HUDEP-2 (cell line): ENCODE measurements at regions not wholly inside any gene's neighbourhood (a gene's known extent, or its start where the extent isn't known, plus 50 kb on each side); places are given as distances from the start of the nearest gene placed in this dataset.

Experiments
- DNase-seq, 76 experiments: peaks; one replicate each; lab custom pipeline; 2025; ENCODE audit not compliant: unreplicated experiment in 76 of 76; lab: John Stamatoyannopoulos, UW

DNA sequence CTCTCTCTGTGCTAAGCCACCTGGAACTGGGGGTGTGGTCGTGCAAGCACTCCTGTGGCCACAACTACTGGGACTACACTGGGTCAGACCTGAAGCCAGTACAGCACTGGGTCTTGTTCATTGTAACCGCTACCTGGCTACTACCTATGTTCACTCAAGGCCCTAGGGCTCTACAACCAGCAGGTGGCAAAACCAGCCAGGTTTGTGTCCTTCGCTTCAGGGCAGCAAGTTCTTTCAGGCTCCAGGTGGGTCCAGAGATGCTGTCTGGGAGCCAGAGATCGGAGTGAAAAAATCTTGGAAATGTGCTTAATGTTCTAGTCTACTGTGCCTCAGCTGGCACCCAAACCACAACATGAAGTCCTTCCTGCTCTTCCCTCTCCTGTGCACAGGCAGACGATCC is 171.6 kb upstream of the SORCS1 start:
- DNase-seq: no peak

DNA sequence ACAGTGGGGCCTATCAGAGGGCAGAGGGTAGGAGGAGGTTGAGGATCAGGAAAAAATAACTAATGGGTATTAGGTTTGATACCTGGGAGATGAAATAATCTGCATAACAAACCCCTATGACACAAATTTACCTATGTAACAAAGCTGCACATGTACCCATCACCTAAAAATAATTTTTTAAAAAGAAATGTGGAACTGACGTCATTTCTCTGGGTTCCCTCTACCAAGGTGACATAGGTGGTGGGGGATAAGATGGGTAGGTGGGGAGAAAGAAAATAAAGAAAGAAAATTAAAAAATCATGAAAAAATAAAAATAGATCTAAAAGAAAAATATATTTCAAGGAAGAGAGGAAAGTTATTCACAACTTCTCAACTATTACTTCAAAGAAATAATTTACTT is 153.1 kb upstream of the SORCS1 start:
- DNase-seq: no peak

DNA sequence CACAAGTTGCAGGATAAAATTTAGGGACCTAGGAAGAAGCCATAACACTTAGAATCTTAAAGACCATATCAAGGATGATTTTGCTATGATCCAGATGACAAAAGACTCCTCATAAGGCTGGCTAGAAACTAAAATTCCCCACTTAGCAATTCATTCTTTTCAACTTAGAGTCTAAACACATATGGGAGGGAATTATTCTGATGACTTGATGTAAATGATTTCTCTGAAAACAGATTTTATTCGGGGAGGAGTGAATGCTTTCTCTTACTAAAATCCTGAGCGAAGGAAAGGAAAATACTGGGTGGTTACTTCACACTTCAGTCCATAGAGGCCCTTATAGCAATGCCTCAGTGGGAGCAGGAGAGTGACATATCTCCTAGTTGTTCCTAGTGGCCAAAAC is 138.7 kb upstream of the SORCS1 start:
- no peak for DNase-seq

DNA sequence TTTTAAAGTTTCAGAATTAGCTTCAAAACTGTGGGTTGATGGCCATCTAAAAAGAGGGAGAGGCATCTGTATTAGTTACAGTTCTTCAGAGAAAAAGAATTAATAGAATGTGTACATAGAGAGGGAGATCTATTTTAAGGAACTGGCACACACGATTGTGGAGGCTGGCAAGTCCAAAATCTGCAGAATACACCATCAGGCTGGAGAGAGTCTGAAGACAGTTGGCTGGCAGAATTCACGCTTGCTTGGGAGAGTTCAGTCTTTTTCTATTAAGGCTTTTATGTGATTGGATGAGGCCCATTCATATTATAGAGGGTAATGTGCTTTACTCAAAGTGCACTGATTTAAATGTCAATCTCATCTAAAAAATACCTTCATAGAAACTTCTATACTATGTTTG is 135.1 kb upstream of the SORCS1 start:
- DNase-seq: no peak

DNA sequence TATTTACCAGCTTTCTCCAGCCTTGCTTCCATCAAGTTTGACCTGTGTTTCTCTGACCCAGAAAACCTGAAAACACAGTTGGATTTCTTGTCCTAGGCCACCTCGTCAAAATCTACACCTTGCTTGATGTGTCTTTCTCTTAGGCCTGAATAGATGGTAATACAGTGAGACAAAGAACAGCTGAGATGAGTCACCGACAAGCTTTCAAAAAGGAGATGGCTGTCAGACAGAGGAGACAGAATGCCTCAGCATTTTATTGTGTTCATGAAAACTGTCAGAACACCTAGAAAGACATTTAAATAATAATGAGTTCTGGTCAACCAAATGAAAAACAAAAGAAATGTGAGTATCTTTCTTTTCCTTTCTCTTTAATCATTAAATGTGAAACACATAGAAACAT is 119.7 kb upstream of the SORCS1 start:
- DNase-seq: no peak

DNA sequence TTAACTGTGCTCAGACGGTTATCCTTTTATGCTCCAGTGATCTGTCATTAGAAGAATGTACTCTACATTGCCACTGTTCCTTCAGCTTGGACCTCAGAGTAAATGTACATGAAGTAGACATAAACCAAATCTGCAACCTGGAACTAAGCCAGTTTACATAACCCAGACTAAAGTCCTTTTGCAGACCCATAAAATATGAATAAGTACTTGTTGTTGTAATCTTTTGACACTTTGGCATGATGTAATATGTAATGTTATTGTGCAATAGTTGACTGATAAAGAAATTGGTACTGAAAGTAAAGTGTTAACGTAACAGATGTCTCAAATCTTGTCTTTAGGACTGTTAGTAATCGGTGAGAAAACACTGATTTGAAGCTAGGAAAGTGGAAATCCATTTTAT is 115.8 kb upstream of the SORCS1 start:
- no peak for DNase-seq

DNA sequence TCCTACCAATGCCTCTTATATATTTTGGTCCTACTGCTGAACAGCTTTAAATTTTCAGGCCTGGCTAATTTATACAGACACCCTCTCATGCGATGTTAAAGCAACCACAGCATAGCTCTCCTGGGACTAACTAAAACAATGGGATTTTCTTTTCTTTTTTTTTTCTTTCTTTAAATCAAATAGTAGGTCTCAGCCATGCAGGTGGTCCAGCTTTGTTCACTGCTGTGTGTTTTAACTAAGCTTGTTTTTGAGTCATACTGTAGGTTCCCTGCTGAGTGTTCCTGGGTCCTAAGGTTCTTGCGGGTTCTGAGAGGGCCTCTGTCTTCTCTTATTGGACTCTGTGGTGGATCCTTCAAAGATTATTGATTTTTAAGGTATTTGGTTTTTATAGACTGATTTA is 113.1 kb upstream of the SORCS1 start:
- DNase-seq: no peak

DNA sequence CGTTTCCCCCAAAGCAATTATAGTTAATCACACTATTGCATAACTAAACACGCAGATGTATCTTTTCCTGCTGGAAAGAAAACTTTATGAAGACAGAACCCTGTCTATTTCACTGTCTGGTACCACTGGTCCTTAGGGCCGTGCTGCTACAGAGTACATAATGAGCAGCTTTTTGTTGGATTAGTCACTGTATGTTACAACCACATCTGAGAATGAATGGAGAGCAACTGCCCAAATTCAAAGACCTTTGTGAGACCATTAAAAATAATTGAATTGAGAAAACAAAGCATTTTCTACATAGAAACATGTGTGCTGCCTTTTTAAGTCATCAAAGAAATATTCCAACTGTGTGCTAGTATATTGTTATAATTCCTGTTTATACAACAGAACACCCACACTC is 111.3 kb upstream of the SORCS1 start:
- DNase-seq: no peak

DNA sequence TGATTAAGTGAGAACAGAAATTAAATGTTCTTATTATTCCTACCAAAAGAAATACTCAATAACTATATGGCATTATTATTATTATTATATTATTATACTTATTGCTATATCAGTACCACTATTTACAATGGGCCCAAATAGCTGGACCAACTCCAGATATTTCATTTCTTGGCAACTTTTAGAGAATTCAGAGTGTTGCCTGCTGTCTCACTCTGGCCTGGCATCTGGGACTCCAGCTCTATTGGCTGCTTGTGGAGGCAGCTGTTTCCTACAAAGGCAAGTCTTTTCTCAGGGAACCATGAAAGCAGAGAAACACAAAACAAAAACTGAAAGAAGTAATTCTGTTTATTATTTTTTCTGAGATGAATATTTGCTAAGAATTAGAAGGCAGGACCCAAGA is 105.1 kb upstream of the SORCS1 start:
- no peak for DNase-seq

DNA sequence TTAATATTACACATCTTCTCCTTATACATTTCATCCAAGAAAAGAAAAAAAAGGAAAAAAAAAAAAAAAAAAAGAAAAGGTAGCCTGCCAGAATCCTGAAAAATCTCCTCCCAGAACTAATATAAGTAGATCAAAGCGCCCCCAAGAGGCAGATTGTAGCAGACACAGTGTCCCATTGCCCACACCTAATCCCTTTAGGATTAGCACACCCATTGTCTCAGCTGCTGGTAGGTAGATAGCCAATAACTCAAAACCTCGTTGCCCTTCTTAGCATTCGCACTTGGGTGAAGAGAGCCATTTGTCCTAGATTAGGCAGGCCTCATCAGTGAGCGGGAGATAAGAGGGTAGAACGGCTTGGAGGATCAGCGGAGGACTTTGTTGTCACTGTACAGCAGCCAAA is 100.2 kb upstream of the SORCS1 start:
- no peak for DNase-seq

DNA sequence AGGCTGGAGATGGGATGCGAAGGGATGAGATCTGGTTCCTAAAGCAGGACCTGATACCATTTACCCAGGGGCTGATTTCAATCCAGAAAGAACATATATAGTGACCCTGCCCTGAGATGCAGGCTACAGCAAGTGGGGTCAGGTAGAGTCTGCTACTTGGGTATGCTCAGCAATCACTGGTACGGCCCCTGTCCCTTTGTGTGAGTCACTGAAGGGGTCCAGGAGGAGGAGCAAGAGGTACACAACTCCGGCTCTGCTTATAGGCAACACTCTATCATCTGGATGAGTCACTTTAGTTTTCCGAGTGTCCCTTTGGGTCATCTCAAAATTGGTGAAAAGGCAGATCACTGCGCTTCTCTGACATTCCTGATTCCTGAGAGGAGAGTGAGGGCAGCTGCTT is 79.6 kb upstream of the SORCS1 start:
- DNase-seq: no peak

DNA sequence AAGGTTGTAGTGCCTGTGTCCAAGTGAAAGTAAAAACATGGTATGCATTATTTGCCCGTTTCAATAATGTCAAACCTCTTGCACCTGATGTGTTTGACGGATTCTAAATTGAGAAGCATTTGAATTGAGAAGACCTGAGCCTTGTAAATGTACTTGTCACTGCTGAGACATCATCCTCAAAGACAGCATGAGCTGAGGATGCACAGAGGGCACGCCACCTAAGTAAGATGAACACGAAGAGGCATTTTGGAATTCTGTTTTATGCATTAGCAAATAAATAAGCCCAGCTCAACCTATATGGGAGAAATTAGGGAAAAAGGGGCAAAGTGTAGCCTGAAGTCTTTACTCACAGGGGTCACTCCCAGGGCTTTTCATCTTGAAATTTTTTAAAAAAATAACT is 73.8 kb upstream of the SORCS1 start:
- no peak for DNase-seq

DNA sequence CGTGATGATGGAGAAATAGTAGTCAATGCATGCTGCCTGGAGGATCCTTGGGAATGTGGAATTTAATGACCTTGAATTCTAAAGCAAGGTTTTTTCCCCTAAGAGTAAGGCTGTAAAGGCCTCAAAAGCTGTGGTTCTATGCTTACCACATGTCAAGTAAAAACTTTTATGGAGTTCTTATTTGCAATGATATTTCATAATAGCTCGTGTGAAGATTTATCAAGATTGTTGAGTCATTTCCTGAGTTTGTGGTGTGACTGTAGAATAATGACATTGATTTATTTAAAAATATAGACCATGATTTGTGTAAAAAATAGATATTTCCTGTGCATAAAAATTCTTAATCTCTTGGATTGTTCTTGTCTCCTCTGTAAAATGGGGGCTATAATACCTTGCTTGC is 67.5 kb upstream of the SORCS1 start:
- no peak for DNase-seq

DNA sequence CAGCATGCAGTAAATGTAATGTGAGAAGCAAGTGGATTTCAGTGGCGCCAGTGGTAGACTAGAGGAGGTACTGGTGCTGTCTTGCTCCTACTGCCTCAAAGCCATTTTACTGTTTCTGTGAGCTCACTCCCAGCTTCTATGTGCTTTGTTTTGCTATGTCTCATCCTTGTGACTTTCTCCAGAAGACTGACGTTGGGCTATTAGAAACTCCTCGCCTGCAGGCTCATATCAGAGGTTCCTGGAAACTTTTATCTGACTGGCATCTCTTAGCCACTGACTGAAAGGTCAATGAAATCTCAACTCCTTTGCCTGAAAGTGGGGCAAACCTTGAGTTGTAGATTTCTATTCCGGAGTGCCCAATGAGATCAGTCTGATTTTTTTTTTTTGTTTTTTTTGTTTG is 66.4 kb upstream of the SORCS1 start:
- no peak for DNase-seq

DNA sequence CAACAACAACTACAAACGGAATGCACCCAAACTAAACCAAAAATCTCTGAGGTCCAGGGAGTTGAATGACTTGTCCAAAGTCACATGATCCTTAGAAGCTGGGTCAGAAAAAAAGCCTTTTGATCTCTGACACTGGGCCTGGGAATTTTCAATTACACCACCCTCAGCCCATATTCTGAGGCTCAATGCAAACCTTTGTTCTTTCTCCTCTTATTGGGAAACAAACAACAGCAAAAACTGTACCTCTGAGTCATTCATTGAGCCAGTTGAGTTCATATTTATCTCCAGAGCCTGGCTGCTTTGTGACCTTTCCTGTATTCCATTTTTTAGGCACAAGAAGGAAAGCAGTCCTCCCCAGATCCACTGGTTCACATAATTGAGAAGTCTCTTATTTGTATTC is 51.2 kb upstream of the SORCS1 start:
- DNase-seq: no peak
